ENCODE measurements at regions not wholly inside any gene's neighbourhood (a gene's known extent, or its start where the extent isn't known, plus 50 kb on each side); places are given as distances from the start of the nearest gene placed in this dataset.

GRCh38 chr10:8511026-8511425, 456.5 kb downstream of the GATA3 start:
- no peak for TF ChIP-seq REST (IDR thresholded peaks at IDR 0.05; ENCODE audit: low read depth)
- TF ChIP-seq TAF1 (IDR thresholded peaks at IDR 0.05; ENCODE audit: low read depth): no peak
- TF ChIP-seq, protein P1, sequence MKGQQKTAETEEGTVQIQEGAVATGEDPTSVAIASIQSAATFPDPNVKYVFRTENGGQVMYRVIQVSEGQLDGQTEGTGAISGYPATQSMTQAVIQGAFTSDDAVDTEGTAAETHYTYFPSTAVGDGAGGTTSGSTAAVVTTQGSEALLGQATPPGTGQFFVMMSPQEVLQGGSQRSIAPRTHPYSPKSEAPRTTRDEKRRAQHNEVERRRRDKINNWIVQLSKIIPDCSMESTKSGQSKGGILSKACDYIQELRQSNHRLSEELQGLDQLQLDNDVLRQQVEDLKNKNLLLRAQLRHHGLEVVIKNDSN (IDR thresholded peaks at IDR 0.05): no peak
- TF ChIP-seq, protein P2, sequence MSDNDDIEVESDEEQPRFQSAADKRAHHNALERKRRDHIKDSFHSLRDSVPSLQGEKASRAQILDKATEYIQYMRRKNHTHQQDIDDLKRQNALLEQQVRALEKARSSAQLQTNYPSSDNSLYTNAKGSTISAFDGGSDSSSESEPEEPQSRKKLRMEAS (IDR thresholded peaks at IDR 0.05): no peak
- TF ChIP-seq FOXM1 (IDR thresholded peaks at IDR 0.05; ENCODE audit: borderline replicate concordance, low read depth): no peak
- no peak for TF ChIP-seq RAD21 (IDR thresholded peaks at IDR 0.05; ENCODE audit: low read depth)
- no peak for TF ChIP-seq NFIC (IDR thresholded peaks at IDR 0.05)
- TF ChIP-seq ZBTB7A (IDR thresholded peaks at IDR 0.05; ENCODE audit: low read depth): no peak
- no peak for TF ChIP-seq EGR1 (IDR thresholded peaks at IDR 0.05)
- no peak for TF ChIP-seq EP300 (IDR thresholded peaks at IDR 0.05; ENCODE audit: borderline replicate concordance)
